ENCODE measurements at regions not wholly inside any gene's neighbourhood (a gene's known extent, or its start where the extent isn't known, plus 50 kb on each side); places are given as distances from the start of the nearest gene placed in this dataset.

DNA sequence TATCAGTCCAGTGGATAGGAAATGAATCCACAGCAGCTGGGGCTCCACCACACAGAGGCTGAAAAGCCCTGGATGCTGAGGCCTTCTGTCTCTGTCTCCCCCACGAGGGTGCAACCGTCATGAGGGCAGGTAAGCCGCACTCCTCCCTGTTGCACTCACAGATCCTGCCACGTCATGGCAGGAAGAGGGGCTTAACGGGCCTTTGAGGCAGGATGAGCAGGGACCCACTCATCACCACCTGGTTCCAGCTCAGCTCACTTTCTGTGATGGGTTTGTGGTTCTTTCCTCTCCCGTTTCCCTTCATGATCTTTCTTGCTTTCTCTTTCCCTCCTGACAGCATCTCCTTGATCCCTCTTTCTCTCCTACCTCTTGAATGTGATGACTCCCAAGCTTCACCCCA lies 575.2 kb downstream of the CCDC171 start:
- Histone ChIP-seq H3K4me3 (ENCODE audit: low read depth in 1 of 2, low read length in 1 of 2) (no peak overlapping the region), H3K27ac (no peak overlapping the region), H3K27me3 (no peaks in the 10 kb centered on the region), H3K9me3 (no peaks in the 10 kb centered on the region), H3K4me1 (ENCODE audit: control insufficient read depth in 1 of 2, insufficient read depth in 1 of 2, low read depth in 1 of 2, low read length in 1 of 2) (no peaks in the 10 kb centered on the region), H3K36me3 (no peaks in the 10 kb centered on the region)
- TF ChIP-seq, protein P1, sequence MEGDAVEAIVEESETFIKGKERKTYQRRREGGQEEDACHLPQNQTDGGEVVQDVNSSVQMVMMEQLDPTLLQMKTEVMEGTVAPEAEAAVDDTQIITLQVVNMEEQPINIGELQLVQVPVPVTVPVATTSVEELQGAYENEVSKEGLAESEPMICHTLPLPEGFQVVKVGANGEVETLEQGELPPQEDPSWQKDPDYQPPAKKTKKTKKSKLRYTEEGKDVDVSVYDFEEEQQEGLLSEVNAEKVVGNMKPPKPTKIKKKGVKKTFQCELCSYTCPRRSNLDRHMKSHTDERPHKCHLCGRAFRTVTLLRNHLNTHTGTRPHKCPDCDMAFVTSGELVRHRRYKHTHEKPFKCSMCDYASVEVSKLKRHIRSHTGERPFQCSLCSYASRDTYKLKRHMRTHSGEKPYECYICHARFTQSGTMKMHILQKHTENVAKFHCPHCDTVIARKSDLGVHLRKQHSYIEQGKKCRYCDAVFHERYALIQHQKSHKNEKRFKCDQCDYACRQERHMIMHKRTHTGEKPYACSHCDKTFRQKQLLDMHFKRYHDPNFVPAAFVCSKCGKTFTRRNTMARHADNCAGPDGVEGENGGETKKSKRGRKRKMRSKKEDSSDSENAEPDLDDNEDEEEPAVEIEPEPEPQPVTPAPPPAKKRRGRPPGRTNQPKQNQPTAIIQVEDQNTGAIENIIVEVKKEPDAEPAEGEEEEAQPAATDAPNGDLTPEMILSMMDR (IDR thresholded peaks at IDR 0.05): no peak

DNA sequence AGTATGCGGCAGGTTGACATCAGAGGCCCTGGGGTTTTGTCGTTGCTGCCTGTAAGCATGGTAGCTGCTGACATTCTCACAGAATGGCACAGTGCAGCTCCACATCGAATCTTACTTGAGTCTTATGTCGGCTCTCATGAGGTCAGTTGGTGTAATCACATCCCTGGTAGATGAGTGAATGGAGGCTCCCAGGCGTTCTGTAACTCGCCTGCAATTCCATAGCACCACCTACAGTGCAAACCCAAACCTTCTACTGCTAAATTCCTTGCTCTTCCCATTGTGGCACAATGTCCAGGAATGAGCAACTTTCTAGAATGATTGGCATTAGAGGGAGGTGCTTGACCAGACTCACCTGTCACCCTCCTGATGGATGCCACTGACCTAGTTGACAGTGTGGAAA lies 578.4 kb downstream of the CCDC171 start:
- no peak overlapping the region for H3K4me3 ChIP-seq (ENCODE audit: low read depth in 1 of 2, low read length in 1 of 2)
- TF ChIP-seq, protein P1 (IDR thresholded peaks at IDR 0.05): no peak
- no peaks in the 10 kb centered on the region for H3K27me3 ChIP-seq
- no peak overlapping the region for H3K27ac ChIP-seq
- no peaks in the 10 kb centered on the region for H3K36me3 ChIP-seq
- H3K4me1 ChIP-seq (ENCODE audit: control insufficient read depth in 1 of 2, insufficient read depth in 1 of 2, low read depth in 1 of 2, low read length in 1 of 2): no peaks in the 10 kb centered on the region
- H3K9me3 ChIP-seq: no peaks in the 10 kb centered on the region

DNA sequence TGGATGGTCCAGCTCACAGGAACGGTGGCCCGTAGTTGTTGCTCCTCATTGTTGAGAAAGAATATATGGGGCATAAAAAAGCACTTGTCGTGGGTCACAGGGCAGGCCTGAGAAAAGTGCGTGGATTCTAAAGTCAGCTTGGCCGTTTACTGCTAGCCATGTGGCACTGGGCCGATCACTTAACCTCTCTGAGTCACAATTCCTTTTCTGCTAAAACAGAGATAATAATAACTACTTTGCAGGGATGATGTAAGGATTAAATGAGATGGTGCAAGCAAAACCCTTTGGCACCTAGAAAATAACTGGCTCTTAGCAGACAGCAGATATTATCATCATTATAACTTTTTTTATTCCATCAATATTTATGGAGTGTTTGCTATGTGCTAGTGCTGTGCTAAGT lies 579.7 kb downstream of the CCDC171 start:
- TF ChIP-seq, protein P1 (IDR thresholded peaks at IDR 0.05): no peak
- Histone ChIP-seq H3K36me3 (no peaks in the 10 kb centered on the region), H3K27me3 (no peaks in the 10 kb centered on the region), H3K9me3 (no peaks in the 10 kb centered on the region), H3K4me3 (ENCODE audit: low read depth in 1 of 2, low read length in 1 of 2) (no peak overlapping the region), H3K4me1 (ENCODE audit: control insufficient read depth in 1 of 2, insufficient read depth in 1 of 2, low read depth in 1 of 2, low read length in 1 of 2) (no peaks in the 10 kb centered on the region), H3K27ac (no peak overlapping the region)

DNA sequence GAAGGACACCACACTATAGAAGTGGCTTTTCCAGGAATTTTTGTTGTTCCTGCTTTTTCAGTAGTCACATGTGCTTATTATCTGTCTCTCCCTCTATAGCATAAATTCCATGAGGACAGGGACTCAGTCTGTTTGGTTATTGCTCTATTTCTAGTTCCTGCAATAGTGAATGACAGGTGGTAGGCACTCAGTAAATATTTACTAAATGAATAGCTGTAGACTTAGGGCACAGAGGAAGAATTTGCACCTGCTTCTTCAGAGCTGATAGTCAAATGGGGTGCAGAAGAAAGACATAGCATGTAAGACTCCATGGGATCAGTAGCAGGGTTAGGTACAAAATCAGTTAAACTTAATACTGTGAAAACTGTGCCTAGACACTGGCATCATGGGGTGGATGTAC lies 580.2 kb downstream of the CCDC171 start:
- H3K4me1 ChIP-seq (ENCODE audit: control insufficient read depth in 1 of 2, insufficient read depth in 1 of 2, low read depth in 1 of 2, low read length in 1 of 2): no peaks in the 10 kb centered on the region
- no peaks in the 10 kb centered on the region for H3K9me3 ChIP-seq
- H3K4me3 ChIP-seq (ENCODE audit: low read depth in 1 of 2, low read length in 1 of 2): no peak overlapping the region

DNA sequence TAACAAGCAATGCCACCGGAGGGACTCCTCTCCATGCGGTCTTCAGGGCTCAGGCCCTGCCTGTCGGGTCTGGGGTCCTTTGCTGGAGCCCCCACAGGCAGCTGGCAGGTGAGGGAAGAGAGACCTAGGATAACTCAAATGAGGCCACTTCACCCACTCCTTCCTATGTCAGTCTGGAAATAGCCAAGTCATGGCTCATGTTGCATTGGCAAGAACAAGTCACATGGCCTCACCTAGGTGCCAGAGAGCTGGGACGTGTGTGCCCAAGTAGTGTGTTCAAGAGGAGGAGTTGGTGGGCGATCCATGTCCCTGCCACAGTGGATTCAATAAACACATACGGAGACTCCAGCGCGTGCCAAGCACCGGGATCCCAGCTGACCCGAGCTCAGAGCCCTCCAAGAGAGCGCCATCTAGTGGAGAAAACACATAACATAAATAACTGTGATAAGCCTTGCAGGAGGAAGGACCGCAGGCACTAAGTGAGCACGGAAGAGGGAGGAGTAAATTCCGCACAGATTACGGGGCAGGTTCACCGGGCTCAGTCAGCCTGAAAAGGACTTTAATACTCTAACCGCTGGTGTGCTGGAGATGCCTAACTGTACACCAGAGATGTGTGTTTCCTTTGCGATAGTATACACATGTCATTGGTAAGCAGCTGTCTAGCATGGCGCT lies 580.8 kb downstream of the CCDC171 start:
- Histone ChIP-seq H3K36me3 (no peaks in the 10 kb centered on the region), H3K9me3 (no peaks in the 10 kb centered on the region), H3K27ac (no peak overlapping the region), H3K4me3 (ENCODE audit: low read depth in 1 of 2, low read length in 1 of 2) (no peak overlapping the region), H3K27me3 (no peaks in the 10 kb centered on the region), H3K4me1 (ENCODE audit: control insufficient read depth in 1 of 2, insufficient read depth in 1 of 2, low read depth in 1 of 2, low read length in 1 of 2) (no peaks in the 10 kb centered on the region)
- TF ChIP-seq, protein P1 (IDR thresholded peaks at IDR 0.05): peak; percentile 12

More for the DNA sequence above, 580.2 kb downstream of the CCDC171 start:
- no peaks in the 10 kb centered on the region for H3K27me3 ChIP-seq
- no peaks in the 10 kb centered on the region for H3K36me3 ChIP-seq
- TF ChIP-seq, protein P1 (IDR thresholded peaks at IDR 0.05): no peak
- H3K27ac ChIP-seq: no peak overlapping the region

Data from neutrophil (primary cell).